Muscle of leg (tissue), 3 donors: ENCODE measurements at regions not wholly inside any gene's neighbourhood (a gene's known extent, or its start where the extent isn't known, plus 50 kb on each side); places are given as distances from the start of the nearest gene placed in this dataset.
"Not testable (repeated sequence)": the region's sequence is repeated elsewhere in the genome, so short reads cannot be mapped to it uniquely, and the experiment has no call there.

ENCODE experiments used
- DNase-seq: peaks from one replicate; pipeline ENCODE4 v3.0.0; 2013
- H3K27ac ChIP-seq: one replicate; pipeline ENCODE4 v1.5.1; 2013; ENCODE audit warnings: mild to moderate bottlenecking, low read length, control low read depth
- H3K27me3 ChIP-seq: one replicate; pipeline ENCODE4 v1.6.1; 2013; ENCODE audit warnings: low read length; ENCODE audit not compliant: control insufficient read depth, insufficient read depth
- H3K36me3 ChIP-seq: one replicate; pipeline ENCODE4 v1.6.1; 2013; ENCODE audit warnings: low read length; ENCODE audit not compliant: control insufficient read depth, insufficient read depth
- H3K4me1 ChIP-seq: one replicate; pipeline ENCODE4 v1.6.1; 2013; ENCODE audit warnings: low read length; ENCODE audit not compliant: control insufficient read depth, insufficient read depth
- H3K4me3 ChIP-seq: one replicate; pipeline ENCODE4 v1.5.1; 2013; ENCODE audit warnings: low read length, control low read depth
- H3K9me3 ChIP-seq: replicated peaks from 2 replicates; pipeline ENCODE4 v1.6.1; 2013; ENCODE audit warnings: low read depth, low read length; ENCODE audit not compliant: control insufficient read depth
- WGBS: methylation state at CpG from one replicate; pipeline ENCODE4 v1.1.5; 2013; ENCODE audit warnings: missing lambda C conversion rate; ENCODE audit not compliant: insufficient coverage; 5-methylcytosine and 5-hydroxymethylcytosine counted together

GRCh38 chr13:90494849-90495248, 852.6 kb upstream of the MIR17HG start:
- not testable (repeated sequence) for H3K27ac ChIP-seq, H3K4me3 ChIP-seq, H3K9me3 ChIP-seq, DNase-seq, H3K27me3 ChIP-seq, H3K36me3 ChIP-seq, H3K4me1 ChIP-seq
- 96% methylated on average over 16 of the region's 27 CpGs for WGBS

- no peaks in the 10 kb centered on the region for H3K36me3 ChIP-seq
- no peak for DNase-seq
Measured at GRCh38 chr13:90498096-90498495, 849.4 kb upstream of the MIR17HG start.

GRCh38 chr13:90498816-90499215, 848.7 kb upstream of the MIR17HG start:
- H3K36me3 ChIP-seq = no peaks in the 10 kb centered on the region
- DNase-seq = no peak
- H3K4me1 ChIP-seq = no peaks in the 10 kb centered on the region
- no peak overlapping the region for H3K4me3 ChIP-seq
- no peak overlapping the region for H3K27ac ChIP-seq
- WGBS = no CpG with 5 or more reads among the region's 1 CpG
- no peaks in the 10 kb centered on the region for H3K9me3 ChIP-seq
- H3K27me3 ChIP-seq = no peaks in the 10 kb centered on the region

More at GRCh38 chr13:90498096-90498495, 849.4 kb upstream of the MIR17HG start:
- H3K4me1 ChIP-seq = no peaks in the 10 kb centered on the region
- H3K4me3 ChIP-seq = no peak overlapping the region
- no peaks in the 10 kb centered on the region for H3K27me3 ChIP-seq
- no peaks in the 10 kb centered on the region for H3K9me3 ChIP-seq
- WGBS = no CpG with 5 or more reads among the region's 1 CpG
- H3K27ac ChIP-seq = no peak overlapping the region

GRCh38 chr13:90500569-90500968, 846.9 kb upstream of the MIR17HG start:
- no peaks in the 10 kb centered on the region for H3K27me3 ChIP-seq
- no peaks in the 10 kb centered on the region for H3K4me1 ChIP-seq
- no peaks in the 10 kb centered on the region for H3K36me3 ChIP-seq
- H3K27ac ChIP-seq = no peak overlapping the region
- H3K9me3 ChIP-seq = no peaks in the 10 kb centered on the region
- WGBS = no CpG with 5 or more reads among the region's 2 CpGs
- no peak overlapping the region for H3K4me3 ChIP-seq
- no peak for DNase-seq

- H3K36me3 ChIP-seq = no peaks in the 10 kb centered on the region
- no peaks in the 10 kb centered on the region for H3K4me1 ChIP-seq
- WGBS = no CpG with 5 or more reads among the region's 1 CpG
- no peaks in the 10 kb centered on the region for H3K27me3 ChIP-seq
- peak; percentile 11 for DNase-seq
- H3K4me3 ChIP-seq = no peak overlapping the region
- H3K27ac ChIP-seq = no peak overlapping the region
- H3K9me3 ChIP-seq = no peaks in the 10 kb centered on the region
Measured at GRCh38 chr13:90502153-90502552, 845.3 kb upstream of the MIR17HG start.

GRCh38 chr13:90502762-90503161, 844.7 kb upstream of the MIR17HG start:
- 20% methylated on average over 1 of the region's 2 CpGs for WGBS
- H3K9me3 ChIP-seq = no peaks in the 10 kb centered on the region

GRCh38 chr13:90510319-90510718, 837.2 kb upstream of the MIR17HG start:
- no peak for DNase-seq
- Histone ChIP-seq H3K9me3 (no peaks in the 10 kb centered on the region), H3K4me1 (no peaks in the 10 kb centered on the region), H3K27me3 (no peaks in the 10 kb centered on the region), H3K36me3 (no peaks in the 10 kb centered on the region), H3K4me3 (no peak overlapping the region), H3K27ac (no peak overlapping the region)
- no CpG with 5 or more reads among the region's 2 CpGs for WGBS

More at GRCh38 chr13:90502762-90503161, 844.7 kb upstream of the MIR17HG start:
- H3K4me3 ChIP-seq = no peak overlapping the region
- H3K36me3 ChIP-seq = no peaks in the 10 kb centered on the region
- H3K4me1 ChIP-seq = no peaks in the 10 kb centered on the region
- no peak overlapping the region for H3K27ac ChIP-seq
- no peak for DNase-seq
- H3K27me3 ChIP-seq = no peaks in the 10 kb centered on the region

- Histone ChIP-seq H3K4me1 (no peaks in the 10 kb centered on the region), H3K9me3 (no peaks in the 10 kb centered on the region), H3K36me3 (no peaks in the 10 kb centered on the region), H3K27ac (no peak overlapping the region), H3K4me3 (no peak overlapping the region), H3K27me3 (no peaks in the 10 kb centered on the region)
- no CpG with 5 or more reads among the region's 2 CpGs for WGBS
- DNase-seq = no peak
Measured at GRCh38 chr13:90511903-90512302, 835.6 kb upstream of the MIR17HG start.

- H3K27me3 ChIP-seq, H3K36me3 ChIP-seq, H3K4me1 ChIP-seq, H3K4me3 ChIP-seq, H3K9me3 ChIP-seq, H3K27ac ChIP-seq, DNase-seq: not testable (repeated sequence)
- WGBS = 90% methylated on average over 4 of the region's 12 CpGs
Measured at GRCh38 chr13:90514712-90515111, 832.8 kb upstream of the MIR17HG start.

GRCh38 chr13:90518417-90518816, 829.1 kb upstream of the MIR17HG start:
- no peak for DNase-seq
- no peak overlapping the region for H3K4me3 ChIP-seq
- H3K36me3 ChIP-seq = no peaks in the 10 kb centered on the region
- H3K27me3 ChIP-seq = no peaks in the 10 kb centered on the region
- H3K9me3 ChIP-seq = peaks cover 11% of the 10 kb centered on the region
- no peaks in the 10 kb centered on the region for H3K4me1 ChIP-seq
- H3K27ac ChIP-seq = no peak overlapping the region

GRCh38 chr13:90519157-90519556, 828.3 kb upstream of the MIR17HG start:
- H3K9me3 ChIP-seq = peaks cover 11% of the 10 kb centered on the region
- no peak for DNase-seq
- no peaks in the 10 kb centered on the region for H3K4me1 ChIP-seq
- 17% methylated on average over 2 of the region's 3 CpGs for WGBS
- no peak overlapping the region for H3K27ac ChIP-seq
- H3K4me3 ChIP-seq = no peak overlapping the region
- H3K36me3 ChIP-seq = no peaks in the 10 kb centered on the region
- H3K27me3 ChIP-seq = no peaks in the 10 kb centered on the region
